DMS153 (cell line): ENCODE measurements at regions not wholly inside any gene's neighbourhood (a gene's known extent, or its start where the extent isn't known, plus 50 kb on each side); places are given as distances from the start of the nearest gene placed in this dataset.

Experiments used
- DNase-seq: peaks from one replicate; lab custom pipeline; 2025; lab: John Stamatoyannopoulos, UW

DNA sequence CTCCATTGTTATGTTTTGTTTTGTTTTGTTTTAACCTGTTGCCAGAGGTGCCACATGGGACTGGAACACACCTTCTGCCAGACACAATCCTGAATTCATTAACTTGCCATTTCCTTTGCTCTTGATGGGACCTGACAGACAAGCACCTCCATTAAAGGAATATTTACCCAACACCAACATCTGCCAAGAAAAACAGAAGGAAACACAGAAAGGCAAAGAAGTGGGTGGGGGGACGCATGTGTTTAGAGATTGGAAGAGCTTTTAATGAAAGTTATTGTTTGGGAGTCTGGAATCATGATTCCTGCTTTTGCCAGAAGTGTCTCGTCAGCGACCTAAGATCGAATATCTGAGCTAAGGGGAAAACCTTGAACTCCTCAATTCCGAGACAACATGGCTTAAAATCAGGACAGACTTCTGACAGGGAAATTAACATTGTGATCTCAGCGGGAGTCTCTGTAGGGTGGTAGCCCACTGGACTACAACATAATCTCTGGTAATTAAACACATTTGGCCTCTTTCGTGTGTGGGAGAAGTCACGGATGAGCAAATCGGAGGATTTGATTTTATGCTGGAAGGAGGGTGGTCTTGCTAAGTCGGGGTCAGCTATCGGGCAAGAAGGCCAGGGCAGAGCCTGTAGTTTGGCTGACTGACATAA lies 210.4 kb upstream of the FAR2 start:
- no peak for DNase-seq

- DNase-seq = no peak
Measured at GRCh38 chr12:28939427-28939826, 209.7 kb upstream of the FAR2 start.

DNA sequence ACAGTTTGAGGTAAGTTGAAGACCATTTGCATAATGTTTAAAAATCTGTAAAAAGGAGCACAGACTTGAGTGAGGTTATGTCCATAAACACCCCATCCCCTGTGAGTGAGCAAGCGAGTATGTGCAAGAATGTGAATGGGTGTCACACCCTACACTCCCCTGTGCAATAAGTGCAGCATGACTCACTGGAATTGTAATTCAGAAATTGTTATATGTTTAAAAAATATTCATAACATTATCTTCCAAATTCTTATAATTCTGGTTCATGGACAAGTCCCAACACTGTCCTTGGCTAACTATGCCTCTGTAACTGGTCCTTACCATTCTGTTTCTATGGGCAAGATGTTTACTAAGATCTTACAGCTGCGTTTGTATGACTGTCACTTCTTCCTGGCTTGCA lies 207.8 kb upstream of the FAR2 start:
- no peak for DNase-seq

- DNase-seq = no peak
Measured at GRCh38 chr12:28946361-28946760, 202.7 kb upstream of the FAR2 start.

- DNase-seq = no peak
Measured at GRCh38 chr12:28948685-28949084, 200.4 kb upstream of the FAR2 start.

DNA sequence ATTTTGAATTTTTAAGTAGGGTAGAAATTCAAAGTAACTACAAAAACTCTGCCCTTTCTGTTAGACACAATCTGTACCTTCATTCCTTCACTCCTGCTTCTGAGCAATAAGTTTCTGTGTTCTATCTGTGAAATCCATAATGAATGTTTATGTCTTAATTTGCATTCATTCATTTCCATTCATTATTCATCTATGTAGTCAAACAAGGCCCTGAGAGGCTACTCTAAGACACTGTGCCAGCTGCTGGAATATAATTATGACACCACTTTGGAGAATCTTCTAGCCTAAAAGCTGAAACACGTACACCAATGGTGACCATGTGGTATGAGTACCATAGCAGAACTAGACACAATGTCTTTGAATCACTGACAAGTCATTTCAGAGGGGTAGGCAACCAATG lies 199.9 kb upstream of the FAR2 start:
- DNase-seq = no peak

DNA sequence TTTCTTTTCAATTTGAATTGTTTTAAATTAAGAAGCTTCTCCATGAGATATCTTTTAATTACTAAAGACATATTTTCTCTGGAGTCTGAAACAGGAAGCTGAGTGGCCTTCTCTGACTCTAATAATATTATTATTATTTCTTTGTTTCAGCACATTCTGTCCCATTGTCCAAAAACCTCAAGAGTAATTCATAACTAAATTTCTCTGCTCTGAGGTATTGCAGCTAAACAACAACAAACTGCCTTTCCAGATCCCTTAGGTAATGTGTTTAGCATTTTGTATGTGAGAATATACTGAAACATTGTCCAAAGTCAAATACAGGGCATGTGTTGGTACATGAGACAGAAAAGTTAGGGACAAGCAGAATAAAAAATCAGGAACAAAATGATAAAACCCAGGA lies 199.0 kb upstream of the FAR2 start:
- DNase-seq = no peak

DNA sequence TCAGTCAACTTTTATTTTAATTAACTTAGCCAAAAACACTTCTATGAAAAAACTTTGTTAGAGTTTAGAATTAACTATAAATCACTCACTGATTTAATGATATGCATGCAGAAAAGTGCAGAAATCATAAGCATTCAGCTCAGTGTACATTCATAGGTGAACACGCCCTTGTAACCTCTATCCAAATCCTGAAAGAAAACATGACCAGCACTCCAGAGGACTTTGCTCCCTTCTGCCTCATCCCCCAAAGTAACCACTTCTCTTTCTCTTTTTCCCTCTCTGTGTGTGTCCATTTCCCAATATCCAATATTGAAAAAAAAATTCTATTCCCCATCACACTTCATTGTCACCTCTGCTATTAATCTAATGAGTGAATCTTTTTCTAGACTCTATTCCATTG lies 197.1 kb upstream of the FAR2 start:
- no peak for DNase-seq

DNA sequence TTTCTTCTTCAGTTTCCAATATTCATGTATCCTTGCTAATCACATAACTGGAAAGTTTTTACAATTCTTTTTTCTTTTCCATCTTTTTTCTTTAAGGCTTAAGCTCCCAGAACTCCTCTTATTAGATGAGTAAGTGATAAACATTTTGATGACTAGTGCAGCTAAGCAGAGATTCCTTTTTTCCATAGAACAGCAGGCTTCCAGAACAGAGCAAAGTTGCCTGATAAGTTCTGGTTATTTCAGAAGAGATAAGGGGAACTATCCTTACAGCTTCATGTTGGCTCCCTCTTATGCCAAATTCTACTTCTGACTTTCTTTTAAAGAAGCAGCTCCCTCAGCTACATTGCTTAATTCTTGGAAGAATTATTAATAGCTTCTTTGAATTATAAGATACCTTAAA lies 194.7 kb upstream of the FAR2 start:
- no peak for DNase-seq

DNA sequence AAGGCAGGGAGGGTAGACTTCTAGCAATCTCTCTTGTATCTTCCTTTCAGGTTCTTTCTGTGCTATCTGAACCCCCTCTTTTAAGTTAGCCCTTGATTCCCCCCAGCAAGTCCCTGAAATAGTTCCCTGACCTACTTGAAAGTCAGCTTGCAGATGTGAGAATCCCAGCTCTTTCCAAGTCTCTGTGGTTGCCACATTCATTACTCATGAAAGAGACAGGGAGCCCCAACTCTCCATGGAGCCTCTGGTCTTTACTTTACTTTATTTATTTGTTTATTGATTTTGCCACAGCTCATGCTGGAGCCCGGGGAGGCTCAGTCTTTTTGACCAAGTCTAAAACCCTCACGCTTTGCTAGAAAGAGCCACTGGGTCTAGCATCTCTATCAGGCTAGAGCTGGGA lies 193.6 kb upstream of the FAR2 start:
- DNase-seq = no peak

DNA sequence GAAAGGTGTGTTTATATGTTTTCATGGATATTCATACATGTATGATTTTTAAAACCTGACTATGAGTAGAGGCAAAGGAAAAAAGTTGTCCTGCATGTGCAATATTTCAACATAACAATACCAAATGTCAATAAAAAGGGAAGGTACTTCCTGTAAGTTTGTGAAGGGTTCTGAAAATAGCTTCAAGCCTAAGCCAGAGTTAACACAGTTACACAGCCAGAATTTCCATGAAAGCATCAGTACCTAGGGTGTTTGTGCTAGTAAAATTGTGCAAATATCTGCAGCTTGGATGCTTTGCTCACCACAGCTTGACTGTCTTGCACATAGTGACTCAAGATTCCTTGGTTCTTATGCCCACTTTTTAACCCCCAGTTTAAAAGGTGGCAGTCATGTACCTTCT lies 193.1 kb upstream of the FAR2 start:
- DNase-seq = no peak

DNA sequence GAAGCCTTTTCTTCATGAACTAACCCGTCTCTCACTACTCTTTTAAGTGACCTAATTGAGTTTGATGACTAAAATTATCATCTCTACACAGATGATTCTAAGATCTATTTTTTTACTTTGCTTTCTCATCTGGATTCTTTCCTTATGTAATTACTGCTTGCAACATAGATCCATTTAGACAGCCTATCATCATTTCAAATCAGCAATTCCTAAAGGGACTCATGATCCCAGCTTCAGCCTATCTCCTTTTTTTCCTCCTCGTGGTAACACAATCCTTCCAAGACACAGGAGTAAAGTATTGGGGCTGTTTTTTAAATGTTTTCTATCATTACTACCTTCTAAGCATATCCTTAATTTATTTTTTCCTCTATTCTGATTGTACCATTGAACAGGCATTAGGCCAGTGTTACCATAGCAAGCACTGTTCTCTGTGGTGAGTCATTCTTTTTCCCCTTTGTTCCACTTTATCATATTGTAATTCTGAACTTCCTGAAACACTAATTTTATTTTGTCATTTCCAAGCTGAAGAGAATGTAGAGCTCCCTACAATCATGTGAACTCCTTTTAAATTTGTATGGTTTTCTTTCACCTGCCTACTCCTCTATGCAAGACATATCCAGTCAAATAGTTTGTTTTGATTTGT lies 190.4 kb upstream of the FAR2 start:
- DNase-seq = no peak

DNA sequence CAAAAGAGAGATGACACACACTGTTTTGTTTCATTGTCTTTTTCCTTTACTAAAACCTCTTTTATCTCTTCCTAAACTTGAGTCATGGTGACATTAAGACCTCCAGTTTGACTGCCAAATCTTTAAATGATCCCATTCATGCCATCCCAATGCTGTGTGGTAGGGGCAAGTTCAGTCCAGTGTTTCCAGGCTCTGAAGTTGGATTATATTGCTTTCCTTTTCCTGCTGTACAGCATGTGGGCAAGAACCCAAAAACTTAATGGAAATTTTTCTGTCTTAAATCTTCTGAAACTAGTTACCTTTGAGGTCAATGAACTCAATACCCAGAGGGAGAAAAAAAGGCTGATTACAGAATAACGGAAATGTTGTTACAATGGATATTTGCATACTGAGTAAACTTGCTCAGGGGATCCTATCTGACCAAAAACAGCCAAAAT lies 187.1 kb upstream of the FAR2 start:
- DNase-seq = no peak

DNA sequence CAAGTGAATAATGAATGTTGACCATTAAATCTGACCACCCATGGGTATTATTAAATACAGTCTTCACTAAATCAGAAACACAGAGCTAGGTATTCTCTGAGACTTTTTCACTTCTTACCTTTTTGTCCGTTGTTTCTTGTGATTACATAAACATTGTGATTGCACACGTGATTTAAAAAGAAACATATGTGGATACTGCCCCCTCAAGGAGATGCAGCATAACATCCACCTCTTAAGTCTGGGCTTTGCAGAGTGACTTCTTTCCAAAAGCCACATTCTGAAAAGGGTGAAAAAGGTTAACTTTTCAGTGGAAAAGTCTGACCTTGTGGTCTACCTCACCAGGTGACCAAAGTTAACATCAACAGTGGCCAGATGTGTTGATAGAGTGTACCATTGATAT lies 185.5 kb upstream of the FAR2 start:
- DNase-seq = no peak

- no peak for DNase-seq
Measured at GRCh38 chr12:28966046-28966780, 182.9 kb upstream of the FAR2 start.

GRCh38 chr12:28967426-28967825 lies 181.7 kb upstream of the FAR2 start:
- DNase-seq = no peak

DNA sequence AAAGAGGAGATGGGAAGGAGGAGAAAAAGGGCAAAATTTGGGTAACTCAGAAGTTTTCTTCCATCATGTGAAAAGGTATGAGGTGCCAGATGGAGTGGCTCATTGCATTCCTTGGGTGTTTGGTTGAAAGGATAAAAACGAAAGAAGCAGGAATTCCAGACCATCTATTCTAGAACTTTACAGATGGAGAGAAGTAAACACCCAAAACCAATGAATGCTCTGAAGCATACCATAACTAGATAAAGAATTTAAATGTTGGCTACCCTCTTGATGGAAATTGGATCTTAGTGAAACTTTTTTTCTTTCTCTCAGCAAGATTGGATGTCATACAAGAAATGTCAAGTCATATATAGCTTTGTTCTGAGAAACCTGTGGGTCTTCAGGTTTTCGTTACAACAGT lies 175.6 kb upstream of the FAR2 start:
- DNase-seq = no peak

- DNase-seq = no peak
Measured at GRCh38 chr12:28974166-28974565, 174.9 kb upstream of the FAR2 start.

GRCh38 chr12:28974883-28975282 lies 174.2 kb upstream of the FAR2 start:
- DNase-seq = no peak

DNA sequence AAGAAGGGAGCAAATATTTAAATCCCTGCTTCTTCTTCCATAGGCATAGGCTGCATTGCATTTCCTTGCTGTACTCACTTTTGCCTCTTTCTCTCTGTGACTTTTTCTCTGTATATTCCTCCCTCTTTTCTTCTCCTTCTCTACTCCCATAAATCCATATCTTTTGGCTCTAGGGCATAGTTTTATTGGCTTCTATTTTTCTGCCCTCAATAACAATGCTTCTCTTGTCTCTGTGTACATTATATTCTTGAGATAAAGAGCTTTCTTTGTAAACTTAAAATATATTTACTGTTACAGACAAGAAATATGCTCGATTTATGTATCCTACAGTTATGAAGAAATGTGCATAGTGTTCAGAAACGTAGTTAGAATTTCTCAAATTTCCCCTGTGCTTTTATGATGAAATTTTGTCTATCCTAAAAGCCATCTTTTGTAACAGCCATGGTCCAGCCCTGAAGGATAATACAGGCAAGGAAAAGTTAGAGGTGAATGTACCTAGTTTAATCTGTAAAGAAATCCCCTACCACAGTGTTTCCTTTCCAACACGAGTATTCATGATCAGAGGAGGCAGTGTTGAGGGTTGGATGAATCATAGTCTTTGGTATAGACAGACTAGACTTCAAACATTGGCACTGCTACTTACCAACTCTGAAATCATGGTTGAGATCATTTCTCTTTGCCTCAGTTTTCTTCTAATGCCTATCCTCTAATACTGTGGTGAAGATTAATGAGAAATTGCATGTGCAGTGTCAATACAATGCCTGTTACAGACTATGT lies 173.3 kb upstream of the FAR2 start:
- DNase-seq = no peak

- DNase-seq = no peak
Measured at GRCh38 chr12:28980436-28980835, 168.6 kb upstream of the FAR2 start.

DNA sequence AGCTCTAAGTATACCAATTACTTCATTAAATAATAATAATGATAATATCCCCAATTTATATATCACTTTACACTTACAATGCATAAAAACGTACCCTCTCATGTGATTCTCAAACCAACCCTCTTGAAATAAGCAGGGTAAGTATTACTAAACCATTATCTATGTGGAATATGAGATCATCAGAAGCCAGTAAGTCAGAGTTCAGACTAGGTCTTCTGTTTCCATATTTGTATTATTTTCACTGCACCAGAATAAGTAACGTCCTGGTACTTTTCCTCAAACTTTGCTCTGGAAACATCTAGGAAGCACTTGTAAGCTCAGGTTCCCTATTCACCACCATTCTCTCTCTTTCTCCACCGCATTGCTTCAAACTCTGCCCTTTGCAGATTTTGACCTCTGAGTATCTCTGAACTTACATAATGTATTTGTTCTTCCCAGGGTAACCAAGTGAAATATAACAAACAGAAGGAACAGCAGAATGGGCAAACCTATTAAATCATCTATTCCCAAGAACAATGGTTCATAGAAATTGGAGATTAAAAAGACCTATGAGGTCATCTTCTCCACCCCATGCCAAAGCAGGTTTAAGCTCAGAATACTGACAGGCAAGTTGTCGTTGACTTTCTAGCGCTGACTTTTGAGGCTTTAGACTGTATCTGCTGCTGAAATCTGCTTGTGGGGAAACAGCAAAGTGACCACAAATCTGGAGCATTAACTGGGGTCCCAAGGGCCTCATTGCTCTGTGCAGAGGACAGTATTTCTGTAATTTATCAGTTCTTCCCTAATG lies 161.3 kb upstream of the FAR2 start:
- no peak for DNase-seq
